Cardiac muscle cell (in vitro differentiated cells and primary cell): ENCODE measurements at regions not wholly inside any gene's neighbourhood (a gene's known extent, or its start where the extent isn't known, plus 50 kb on each side); places are given as distances from the start of the nearest gene placed in this dataset.

Experiments
- DNase-seq, 2 donors: peaks; one replicate each; pipeline versions ENCODE4 v3.0.0 to v3.0.0-alpha.2; 2010 to 2017; ENCODE audit warnings: low read depth in 1 of 2, low spot score in 1 of 2
- H3K27ac ChIP-seq: fragments of 200-600 bp; sonication (generic); 2 replicates; pipeline ENCODE4 v1.5.1; 2016
- H3K27me3 ChIP-seq: fragments of 200-600 bp; sonication (generic); 2 replicates; pipeline ENCODE4 v1.6.0; 2016; ENCODE audit warnings: control low read depth
- H3K36me3 ChIP-seq: fragments of 200-600 bp; sonication (generic); 2 replicates; pipeline ENCODE4 v1.5.1; 2016; ENCODE audit warnings: control low read depth
- H3K4me1 ChIP-seq: fragments of 200-600 bp; sonication (generic); 2 replicates; pipeline ENCODE4 v1.8.1; 2017; ENCODE audit warnings: low read depth, mild to moderate bottlenecking, mixed run types
- H3K4me3 ChIP-seq: fragments of 200-600 bp; sonication (generic); 2 replicates; pipeline ENCODE4 v1.5.1; 2016; ENCODE audit warnings: mild to moderate bottlenecking
- H3K9me3 ChIP-seq: fragments of 200-600 bp; sonication (generic); 2 replicates; pipeline ENCODE4 v1.5.1; 2017; ENCODE audit warnings: low read depth, mild to moderate bottlenecking, control low read depth
- TF ChIP-seq, protein P1 (sequence below): IDR thresholded peaks from 2 replicates; pipeline ENCODE4 v1.5.1; 2012; ENCODE audit warnings: low read depth, mild to moderate bottlenecking, low read length

- Histone ChIP-seq H3K4me1 (no peaks in the 10 kb centered on the region), H3K27ac (no peak overlapping the region), H3K9me3 (no peaks in the 10 kb centered on the region), H3K4me3 (no peak overlapping the region), H3K36me3 (no peaks in the 10 kb centered on the region), H3K27me3 (no peaks in the 10 kb centered on the region)
- DNase-seq = no peak
- TF ChIP-seq, protein P1, sequence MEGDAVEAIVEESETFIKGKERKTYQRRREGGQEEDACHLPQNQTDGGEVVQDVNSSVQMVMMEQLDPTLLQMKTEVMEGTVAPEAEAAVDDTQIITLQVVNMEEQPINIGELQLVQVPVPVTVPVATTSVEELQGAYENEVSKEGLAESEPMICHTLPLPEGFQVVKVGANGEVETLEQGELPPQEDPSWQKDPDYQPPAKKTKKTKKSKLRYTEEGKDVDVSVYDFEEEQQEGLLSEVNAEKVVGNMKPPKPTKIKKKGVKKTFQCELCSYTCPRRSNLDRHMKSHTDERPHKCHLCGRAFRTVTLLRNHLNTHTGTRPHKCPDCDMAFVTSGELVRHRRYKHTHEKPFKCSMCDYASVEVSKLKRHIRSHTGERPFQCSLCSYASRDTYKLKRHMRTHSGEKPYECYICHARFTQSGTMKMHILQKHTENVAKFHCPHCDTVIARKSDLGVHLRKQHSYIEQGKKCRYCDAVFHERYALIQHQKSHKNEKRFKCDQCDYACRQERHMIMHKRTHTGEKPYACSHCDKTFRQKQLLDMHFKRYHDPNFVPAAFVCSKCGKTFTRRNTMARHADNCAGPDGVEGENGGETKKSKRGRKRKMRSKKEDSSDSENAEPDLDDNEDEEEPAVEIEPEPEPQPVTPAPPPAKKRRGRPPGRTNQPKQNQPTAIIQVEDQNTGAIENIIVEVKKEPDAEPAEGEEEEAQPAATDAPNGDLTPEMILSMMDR = no peak
These were observed 79.0 kb upstream of the HAAO start for GRCh38 chr2:42871372-42871771.

- TF ChIP-seq, protein P1 = no peak
- Histone ChIP-seq H3K4me1 (no peaks in the 10 kb centered on the region), H3K27me3 (no peaks in the 10 kb centered on the region), H3K36me3 (no peaks in the 10 kb centered on the region), H3K4me3 (no peak overlapping the region), H3K27ac (no peak overlapping the region), H3K9me3 (no peaks in the 10 kb centered on the region)
- no peak for DNase-seq
These were observed 76.5 kb upstream of the HAAO start for GRCh38 chr2:42868874-42869273.

DNA sequence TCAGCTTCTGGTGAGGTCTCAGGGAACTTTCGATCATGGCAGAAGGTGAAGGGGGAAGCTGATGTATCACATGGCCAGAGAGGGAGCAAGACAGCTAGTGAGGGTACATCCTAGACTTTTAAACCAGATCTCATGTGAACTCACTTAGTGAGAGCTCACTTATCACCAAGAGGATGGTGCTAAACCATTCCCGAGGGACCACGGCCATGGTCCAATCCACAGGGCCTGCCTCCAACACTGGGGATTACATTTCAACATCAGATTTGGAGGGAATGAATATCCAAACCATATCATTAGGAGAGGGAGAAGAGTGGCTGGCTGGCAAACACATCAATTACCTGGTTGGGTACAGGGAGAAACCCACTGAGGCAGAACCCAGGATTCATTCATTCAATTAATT lies 75.7 kb upstream of the HAAO start:
- H3K4me1 ChIP-seq = no peaks in the 10 kb centered on the region
- TF ChIP-seq, protein P1 = no peak
- H3K27ac ChIP-seq = no peak overlapping the region
- H3K27me3 ChIP-seq = no peaks in the 10 kb centered on the region
- H3K36me3 ChIP-seq = no peaks in the 10 kb centered on the region
- no peaks in the 10 kb centered on the region for H3K9me3 ChIP-seq
- no peak for DNase-seq
- H3K4me3 ChIP-seq = no peak overlapping the region

GRCh38 chr2:42867093-42868065 lies 75.0 kb upstream of the HAAO start:
- Histone ChIP-seq H3K4me1 (no peaks in the 10 kb centered on the region), H3K36me3 (no peaks in the 10 kb centered on the region), H3K9me3 (no peaks in the 10 kb centered on the region), H3K27ac (no peak overlapping the region), H3K4me3 (no peak overlapping the region), H3K27me3 (no peaks in the 10 kb centered on the region)
- TF ChIP-seq, protein P1 = no peak
- no peak for DNase-seq

DNA sequence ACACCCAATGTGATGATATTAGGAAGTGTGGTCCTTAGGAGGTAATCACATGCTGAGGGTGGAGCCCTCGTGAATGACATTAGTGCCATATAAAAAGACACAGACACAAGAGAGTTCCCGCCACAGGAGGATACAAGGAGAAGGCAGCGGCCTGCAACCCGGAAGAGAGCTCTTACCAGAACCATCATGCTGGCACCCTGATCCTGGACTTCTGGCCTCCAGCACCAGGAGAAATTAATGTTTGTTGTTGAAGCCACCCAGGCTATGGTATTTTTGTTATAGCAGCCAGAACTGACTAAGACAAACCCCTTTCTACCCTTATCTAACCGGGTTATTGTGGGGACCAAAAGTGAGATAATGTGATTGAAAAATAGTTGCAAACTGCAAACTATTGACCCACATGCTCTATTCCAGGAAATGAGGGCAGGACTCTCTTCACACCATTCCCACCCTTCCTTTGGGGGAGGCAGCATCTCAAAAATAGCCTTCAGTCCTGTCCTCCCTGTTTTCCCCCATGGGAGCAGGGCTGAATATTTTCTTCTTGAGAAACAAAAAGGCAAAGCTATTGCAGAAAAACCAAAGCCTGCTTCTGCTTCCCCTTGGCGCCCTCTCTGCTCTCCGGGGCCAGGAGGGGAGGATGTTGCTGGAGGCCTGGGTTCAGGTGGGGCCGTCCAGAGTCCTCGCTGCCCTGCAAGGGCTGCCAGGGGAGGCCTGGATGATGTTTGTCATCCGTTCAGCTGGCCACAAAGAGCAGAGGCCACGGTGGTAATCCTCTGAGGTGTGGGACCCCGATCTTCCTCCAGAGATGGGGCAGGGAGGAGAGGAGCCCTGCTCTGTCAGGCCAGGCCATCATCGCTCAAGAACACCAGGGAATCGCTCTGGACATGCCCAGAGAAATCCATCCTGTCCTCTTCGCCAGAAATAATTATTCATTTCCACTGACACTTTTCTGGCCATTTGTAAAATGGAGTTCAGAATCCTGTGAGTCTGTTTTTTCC lies 73.8 kb upstream of the HAAO start:
- Histone ChIP-seq H3K4me1 (no peaks in the 10 kb centered on the region), H3K9me3 (no peaks in the 10 kb centered on the region), H3K4me3 (no peak overlapping the region), H3K36me3 (no peaks in the 10 kb centered on the region), H3K27me3 (no peaks in the 10 kb centered on the region), H3K27ac (no peak overlapping the region)
- TF ChIP-seq, protein P1 = no peak
- no peak for DNase-seq
